GM21737 (cell line): ENCODE measurements at regions not wholly inside any gene's neighbourhood (a gene's known extent, or its start where the extent isn't known, plus 50 kb on each side); places are given as distances from the start of the nearest gene placed in this dataset.

Source experiments
- ATAC-seq: cut with Tn5 transposase; IDR thresholded peaks from one replicate; pipeline ENCODE4 v1.9.1; 2021; ENCODE audit warnings: mild to moderate bottlenecking, moderate library complexity; ENCODE audit not compliant: unreplicated experiment

- ATAC-seq: no peak
Measured at GRCh38 chr21:43364261-43364510, 62.7 kb downstream of the SIK1 start.

GRCh38 chr21:43363506-43364260, 63.2 kb downstream of the SIK1 start:
- no peak for ATAC-seq

- no peak for ATAC-seq
Measured at GRCh38 chr21:43362915-43363314, 64.0 kb downstream of the SIK1 start.

GRCh38 chr21:43362321-43362791, 64.6 kb downstream of the SIK1 start:
- ATAC-seq: no peak

GRCh38 chr21:43361493-43362296, 65.2 kb downstream of the SIK1 start:
- ATAC-seq: no peak

GRCh38 chr21:43361127-43361492, 65.8 kb downstream of the SIK1 start:
- no peak for ATAC-seq

GRCh38 chr21:43360441-43361126, 66.3 kb downstream of the SIK1 start:
- ATAC-seq: no peak

- no peak for ATAC-seq
Measured at GRCh38 chr21:43358940-43359822, 67.8 kb downstream of the SIK1 start.

GRCh38 chr21:43357715-43358430, 69.1 kb downstream of the SIK1 start:
- ATAC-seq: no peak

GRCh38 chr21:43355925-43356289, 71.0 kb downstream of the SIK1 start:
- no peak for ATAC-seq

- ATAC-seq: no peak
Measured at GRCh38 chr21:43355266-43355924, 71.5 kb downstream of the SIK1 start.

GRCh38 chr21:43354666-43355065, 72.3 kb downstream of the SIK1 start:
- ATAC-seq: no peak

- ATAC-seq: no peak
Measured at GRCh38 chr21:43354026-43354420, 72.9 kb downstream of the SIK1 start.

GRCh38 chr21:43353282-43354025, 73.5 kb downstream of the SIK1 start:
- no peak for ATAC-seq

- peak; percentile 62 for ATAC-seq
Measured at GRCh38 chr21:43352568-43353281, 74.2 kb downstream of the SIK1 start.

GRCh38 chr21:43352154-43352537, 74.8 kb downstream of the SIK1 start:
- no peak for ATAC-seq

GRCh38 chr21:43351501-43352153, 75.3 kb downstream of the SIK1 start:
- no peak for ATAC-seq

- ATAC-seq: no peak
Measured at GRCh38 chr21:43349644-43350043, 77.3 kb downstream of the SIK1 start.
